Endodermal cell (in vitro differentiated cells): ENCODE measurements at regions not wholly inside any gene's neighbourhood (a gene's known extent, or its start where the extent isn't known, plus 50 kb on each side); places are given as distances from the start of the nearest gene placed in this dataset.

Source experiments
- DNase-seq: peaks from one replicate; pipeline ENCODE4 v3.0.0-alpha.2; 2017
- H3K27ac ChIP-seq: 2 replicates; pipeline ENCODE4 v1.5.1; 2013; ENCODE audit warnings: mild to moderate bottlenecking, low read depth, low read length, moderate library complexity
- H3K27me3 ChIP-seq: 2 replicates; pipeline ENCODE4 v1.6.1; 2013; ENCODE audit warnings: mild to moderate bottlenecking, low read length, moderate library complexity; ENCODE audit not compliant: insufficient read depth, control insufficient read depth, poor library complexity, severe bottlenecking
- H3K36me3 ChIP-seq: 2 replicates; pipeline ENCODE4 v1.7.0; 2013; ENCODE audit warnings: mild to moderate bottlenecking, low read length, moderate library complexity; ENCODE audit not compliant: control insufficient read depth, insufficient read depth
- H3K4me1 ChIP-seq: one replicate; pipeline ENCODE4 v1.7.0; 2013; ENCODE audit warnings: low read length; ENCODE audit not compliant: control insufficient read depth, insufficient read depth
- H3K4me3 ChIP-seq: 2 replicates; pipeline ENCODE4 v1.5.1; 2013; ENCODE audit warnings: mild to moderate bottlenecking, low read length, moderate library complexity
- H3K9ac ChIP-seq: 2 replicates; pipeline ENCODE4 v1.6.1; 2013; ENCODE audit warnings: mild to moderate bottlenecking, low read length, moderate library complexity; ENCODE audit not compliant: poor library complexity, severe bottlenecking; ENCODE audit errors: extremely low read depth
- H3K9me3 ChIP-seq: 2 replicates; pipeline ENCODE4 v1.6.1; 2013; ENCODE audit warnings: mild to moderate bottlenecking, low read length, moderate library complexity; ENCODE audit not compliant: control insufficient read depth
- H3K27ac Mint-ChIP-seq: 2 replicates; pipeline ENCODE4 v1.8.0; 2020; ENCODE audit warnings: mixed read lengths
- H3K27me3 Mint-ChIP-seq: 2 replicates; pipeline ENCODE4 v1.8.0; 2021; ENCODE audit warnings: mild to moderate bottlenecking, mixed read lengths; ENCODE audit not compliant: insufficient read depth
- H3K36me3 Mint-ChIP-seq: 2 replicates; pipeline ENCODE4 v1.8.0; 2020; ENCODE audit warnings: low read depth, mixed read lengths
- H3K4me1 Mint-ChIP-seq: 2 replicates; pipeline ENCODE4 v1.8.0; 2020; ENCODE audit warnings: mixed read lengths
- H3K4me3 Mint-ChIP-seq: 2 replicates; pipeline ENCODE4 v1.8.0; 2020; ENCODE audit warnings: mild to moderate bottlenecking, moderate library complexity, mixed read lengths
- H3K9me3 Mint-ChIP-seq: 2 replicates; pipeline ENCODE4 v1.8.0; 2020; ENCODE audit warnings: mild to moderate bottlenecking, mixed read lengths
- WGBS, 2 experiments: methylation state at CpG; one replicate each; pipeline versions ENCODE4 v1.1.5 to v1.1.7; 2013; ENCODE audit warnings: missing lambda C conversion rate in 2 of 2, mixed read lengths in 1 of 2; ENCODE audit not compliant: insufficient coverage in 1 of 2, insufficient read length in 1 of 2; 5-methylcytosine and 5-hydroxymethylcytosine counted together
- TF ChIP-seq, protein P1 (sequence below): fragments of 200-600 bp; sonication (generic); conservative IDR thresholded peaks from 2 replicates; pipeline ENCODE4 v1.5.0; 2021; ENCODE audit warnings: antibody characterized with exemption, mild to moderate bottlenecking

- 92 to 100% methylated on average over 3 to 4 of the region's 4 CpGs for WGBS, 2 experiments
- Histone ChIP-seq H3K4me3 (no peak overlapping the region), H3K9me3 (no peaks in the 10 kb centered on the region), H3K4me1 (no peaks in the 10 kb centered on the region), H3K9ac (no peak overlapping the region), H3K27ac (no peak overlapping the region), H3K27me3 (no peaks in the 10 kb centered on the region), H3K36me3 (no peaks in the 10 kb centered on the region)
- no peak overlapping the region for H3K27ac Mint-ChIP-seq
- no peaks in the 10 kb centered on the region for H3K9me3 Mint-ChIP-seq
- no peak overlapping the region for H3K4me3 Mint-ChIP-seq
- TF ChIP-seq, protein P1, sequence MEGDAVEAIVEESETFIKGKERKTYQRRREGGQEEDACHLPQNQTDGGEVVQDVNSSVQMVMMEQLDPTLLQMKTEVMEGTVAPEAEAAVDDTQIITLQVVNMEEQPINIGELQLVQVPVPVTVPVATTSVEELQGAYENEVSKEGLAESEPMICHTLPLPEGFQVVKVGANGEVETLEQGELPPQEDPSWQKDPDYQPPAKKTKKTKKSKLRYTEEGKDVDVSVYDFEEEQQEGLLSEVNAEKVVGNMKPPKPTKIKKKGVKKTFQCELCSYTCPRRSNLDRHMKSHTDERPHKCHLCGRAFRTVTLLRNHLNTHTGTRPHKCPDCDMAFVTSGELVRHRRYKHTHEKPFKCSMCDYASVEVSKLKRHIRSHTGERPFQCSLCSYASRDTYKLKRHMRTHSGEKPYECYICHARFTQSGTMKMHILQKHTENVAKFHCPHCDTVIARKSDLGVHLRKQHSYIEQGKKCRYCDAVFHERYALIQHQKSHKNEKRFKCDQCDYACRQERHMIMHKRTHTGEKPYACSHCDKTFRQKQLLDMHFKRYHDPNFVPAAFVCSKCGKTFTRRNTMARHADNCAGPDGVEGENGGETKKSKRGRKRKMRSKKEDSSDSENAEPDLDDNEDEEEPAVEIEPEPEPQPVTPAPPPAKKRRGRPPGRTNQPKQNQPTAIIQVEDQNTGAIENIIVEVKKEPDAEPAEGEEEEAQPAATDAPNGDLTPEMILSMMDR: no peak
- peaks cover 10% of the 10 kb centered on the region for H3K4me1 Mint-ChIP-seq
- no peaks in the 10 kb centered on the region for H3K36me3 Mint-ChIP-seq
- no peak for DNase-seq
- H3K27me3 Mint-ChIP-seq: peaks cover 2% of the 10 kb centered on the region
Measured at GRCh38 chr1:83717785-83718184, 281.1 kb downstream of the TTLL7 start.

GRCh38 chr1:83716641-83717040 is 282.3 kb downstream of the TTLL7 start:
- Mint-ChIP-seq H3K36me3 (no peaks in the 10 kb centered on the region), H3K4me3 (no peak overlapping the region), H3K27me3 (peaks cover 2% of the 10 kb centered on the region), H3K4me1 (peaks cover 10% of the 10 kb centered on the region), H3K9me3 (no peaks in the 10 kb centered on the region), H3K27ac (no peak overlapping the region)
- H3K9me3 ChIP-seq: no peaks in the 10 kb centered on the region
- 85 to 100% methylated on average over 1 to 3 of the region's 3 CpGs for WGBS, 2 experiments
- H3K4me3 ChIP-seq: no peak overlapping the region
- DNase-seq: no peak
- TF ChIP-seq, protein P1: no peak
- no peaks in the 10 kb centered on the region for H3K4me1 ChIP-seq
- H3K27me3 ChIP-seq: no peaks in the 10 kb centered on the region
- no peaks in the 10 kb centered on the region for H3K36me3 ChIP-seq
- no peak overlapping the region for H3K27ac ChIP-seq
- no peak overlapping the region for H3K9ac ChIP-seq

- 89% methylated on average over 1 of the region's 1 CpG; no CpG with 5 or more reads in 1 of the 2 experiments for WGBS, 2 experiments
- Histone ChIP-seq H3K4me3 (no peak overlapping the region), H3K36me3 (no peaks in the 10 kb centered on the region), H3K27ac (no peak overlapping the region), H3K27me3 (no peaks in the 10 kb centered on the region), H3K4me1 (no peaks in the 10 kb centered on the region), H3K9ac (no peak overlapping the region), H3K9me3 (no peaks in the 10 kb centered on the region)
- Mint-ChIP-seq H3K27ac (no peak overlapping the region), H3K27me3 (peaks cover 2% of the 10 kb centered on the region), H3K36me3 (no peaks in the 10 kb centered on the region), H3K9me3 (no peaks in the 10 kb centered on the region), H3K4me1 (peaks cover 10% of the 10 kb centered on the region), H3K4me3 (no peak overlapping the region)
- no peak for DNase-seq
- TF ChIP-seq, protein P1: no peak
Measured at GRCh38 chr1:83715550-83715949, 283.4 kb downstream of the TTLL7 start.
